Stimulated activated CD4-positive, alpha-beta T cell treated with anti-CD3 and anti-CD28 coated beads, Interleukin-12 subunit alpha, Interleukin-12 subunit beta, amount 100 ng/mL, for 24 hours (primary cell): ENCODE measurements at regions not wholly inside any gene's neighbourhood (a gene's known extent, or its start where the extent isn't known, plus 50 kb on each side); places are given as distances from the start of the nearest gene placed in this dataset.
"Not testable (repeated sequence)": the region's sequence is repeated elsewhere in the genome, so short reads cannot be mapped to it uniquely, and the experiment has no call there.

ENCODE experiments used
- DNase-seq, 2 experiments: peaks; one replicate each; pipeline ENCODE4 v3.0.0-alpha.2; 2020; ENCODE audit warnings: low read depth in 2 of 2

GRCh38 chr18:9017167-9017904, 85.2 kb upstream of the NDUFV2 start:
- DNase-seq, result peak; percentile 59 to 75

GRCh38 chr18:9017905-9018227, 84.6 kb upstream of the NDUFV2 start:
- DNase-seq, result no peak

GRCh38 chr18:9019135-9019534, 83.4 kb upstream of the NDUFV2 start:
- DNase-seq, result no peak

- DNase-seq, result no peak
Observed at GRCh38 chr18:9020221-9020620, 82.3 kb upstream of the NDUFV2 start.

GRCh38 chr18:9021458-9021857, 81.0 kb upstream of the NDUFV2 start:
- no peak for DNase-seq

- no peak for DNase-seq
Observed at GRCh38 chr18:9022397-9023155, 79.9 kb upstream of the NDUFV2 start.

- not testable (repeated sequence) for DNase-seq
Observed at GRCh38 chr18:9024031-9024646, 78.4 kb upstream of the NDUFV2 start.

- DNase-seq, result no peak
Observed at GRCh38 chr18:9025091-9025838, 77.2 kb upstream of the NDUFV2 start.

GRCh38 chr18:9029131-9029530, 73.4 kb upstream of the NDUFV2 start:
- DNase-seq, result no peak

- DNase-seq, result no peak
Observed at GRCh38 chr18:9032519-9032918, 70.0 kb upstream of the NDUFV2 start.

- no peak for DNase-seq
Observed at GRCh38 chr18:9038277-9038871, 64.1 kb upstream of the NDUFV2 start.

- DNase-seq, result no peak
Observed at GRCh38 chr18:9039441-9040071, 62.9 kb upstream of the NDUFV2 start.

GRCh38 chr18:9042766-9043481, 59.6 kb upstream of the NDUFV2 start:
- no peak for DNase-seq

- DNase-seq, result no peak
Observed at GRCh38 chr18:9043581-9043980, 58.9 kb upstream of the NDUFV2 start.

GRCh38 chr18:9047715-9048114, 54.8 kb upstream of the NDUFV2 start:
- no peak for DNase-seq

GRCh38 chr18:9048236-9048635, 54.3 kb upstream of the NDUFV2 start:
- DNase-seq, result no peak

- no peak for DNase-seq
Observed at GRCh38 chr18:9048808-9049494, 53.5 kb upstream of the NDUFV2 start.

- DNase-seq, result no peak
Observed at GRCh38 chr18:9049495-9049809, 53.0 kb upstream of the NDUFV2 start.

- DNase-seq, result not testable (repeated sequence)
Observed at GRCh38 chr18:9050628-9051284, 51.7 kb upstream of the NDUFV2 start.
